GM21619 (cell line): ENCODE measurements at regions not wholly inside any gene's neighbourhood (a gene's known extent, or its start where the extent isn't known, plus 50 kb on each side); places are given as distances from the start of the nearest gene placed in this dataset.

Source experiments
- ATAC-seq: cut with Tn5 transposase; IDR thresholded peaks from one replicate; pipeline ENCODE4 v1.9.1; 2021; ENCODE audit not compliant: unreplicated experiment

- ATAC-seq, result no peak
Measured at GRCh38 chr2:219995399-219995798, 368.0 kb downstream of the SLC4A3 start.

- no peak for ATAC-seq
Measured at GRCh38 chr2:219995991-219996765, 368.7 kb downstream of the SLC4A3 start.

- no peak for ATAC-seq
Measured at GRCh38 chr2:219997341-219997851, 370.0 kb downstream of the SLC4A3 start.

GRCh38 chr2:219998107-219998506, 370.7 kb downstream of the SLC4A3 start:
- ATAC-seq, result no peak

- ATAC-seq, result no peak
Measured at GRCh38 chr2:219998714-219999227, 371.3 kb downstream of the SLC4A3 start.

GRCh38 chr2:220000080-220000479, 372.6 kb downstream of the SLC4A3 start:
- ATAC-seq, result no peak

- no peak for ATAC-seq
Measured at GRCh38 chr2:220000586-220000985, 373.2 kb downstream of the SLC4A3 start.

- no peak for ATAC-seq
Measured at GRCh38 chr2:220001751-220002150, 374.3 kb downstream of the SLC4A3 start.

GRCh38 chr2:220002251-220002650, 374.8 kb downstream of the SLC4A3 start:
- no peak for ATAC-seq

- no peak for ATAC-seq
Measured at GRCh38 chr2:220002699-220003098, 375.3 kb downstream of the SLC4A3 start.

GRCh38 chr2:220005362-220005761, 377.9 kb downstream of the SLC4A3 start:
- ATAC-seq, result no peak

GRCh38 chr2:220006152-220006621, 378.8 kb downstream of the SLC4A3 start:
- ATAC-seq, result no peak

GRCh38 chr2:220011859-220012258, 384.4 kb downstream of the SLC4A3 start:
- ATAC-seq, result no peak

- ATAC-seq, result no peak
Measured at GRCh38 chr2:220014961-220015360, 387.5 kb downstream of the SLC4A3 start.

- ATAC-seq, result no peak
Measured at GRCh38 chr2:220015576-220015975, 388.1 kb downstream of the SLC4A3 start.

- ATAC-seq, result no peak
Measured at GRCh38 chr2:220025207-220025606, 397.8 kb downstream of the SLC4A3 start.

- no peak for ATAC-seq
Measured at GRCh38 chr2:220029013-220029412, 401.6 kb downstream of the SLC4A3 start.

GRCh38 chr2:220033546-220033945, 406.1 kb downstream of the SLC4A3 start:
- ATAC-seq, result no peak

- ATAC-seq, result no peak
Measured at GRCh38 chr2:220034426-220035130, 407.1 kb downstream of the SLC4A3 start.

GRCh38 chr2:220036431-220036830, 409.0 kb downstream of the SLC4A3 start:
- no peak for ATAC-seq

GRCh38 chr2:220040346-220040745, 412.9 kb downstream of the SLC4A3 start:
- no peak for ATAC-seq

GRCh38 chr2:220041447-220041846, 414.0 kb downstream of the SLC4A3 start:
- ATAC-seq, result no peak
